ENCODE measurements at regions not wholly inside any gene's neighbourhood (a gene's known extent, or its start where the extent isn't known, plus 50 kb on each side); places are given as distances from the start of the nearest gene placed in this dataset.

- Histone ChIP-seq H3K4me1 (ENCODE audit: control insufficient read depth in 2 of 3, insufficient read depth in 2 of 3, low read depth in 1 of 3, low read length in 3 of 3) (no peaks in the 10 kb centered on the region), H3K9me3 (ENCODE audit: control insufficient read depth in 2 of 3, insufficient read depth in 1 of 3, low read length in 3 of 3) (no peaks in the 10 kb centered on the region), H3K4me3 (ENCODE audit: low read length in 3 of 3) (no peak overlapping the region), H3K27ac (ENCODE audit: low read depth in 2 of 2, low read length in 2 of 2) (no peak overlapping the region), H3K36me3 (ENCODE audit: control insufficient read depth in 2 of 3, insufficient read depth in 3 of 3, low read length in 3 of 3) (no peaks in the 10 kb centered on the region), H3K27me3 (ENCODE audit: control insufficient read depth, insufficient read depth, low read length) (no peaks in the 10 kb centered on the region), H3K9ac (ENCODE audit: low read length in 3 of 3) (no peak overlapping the region)
- TF ChIP-seq, protein P1, sequence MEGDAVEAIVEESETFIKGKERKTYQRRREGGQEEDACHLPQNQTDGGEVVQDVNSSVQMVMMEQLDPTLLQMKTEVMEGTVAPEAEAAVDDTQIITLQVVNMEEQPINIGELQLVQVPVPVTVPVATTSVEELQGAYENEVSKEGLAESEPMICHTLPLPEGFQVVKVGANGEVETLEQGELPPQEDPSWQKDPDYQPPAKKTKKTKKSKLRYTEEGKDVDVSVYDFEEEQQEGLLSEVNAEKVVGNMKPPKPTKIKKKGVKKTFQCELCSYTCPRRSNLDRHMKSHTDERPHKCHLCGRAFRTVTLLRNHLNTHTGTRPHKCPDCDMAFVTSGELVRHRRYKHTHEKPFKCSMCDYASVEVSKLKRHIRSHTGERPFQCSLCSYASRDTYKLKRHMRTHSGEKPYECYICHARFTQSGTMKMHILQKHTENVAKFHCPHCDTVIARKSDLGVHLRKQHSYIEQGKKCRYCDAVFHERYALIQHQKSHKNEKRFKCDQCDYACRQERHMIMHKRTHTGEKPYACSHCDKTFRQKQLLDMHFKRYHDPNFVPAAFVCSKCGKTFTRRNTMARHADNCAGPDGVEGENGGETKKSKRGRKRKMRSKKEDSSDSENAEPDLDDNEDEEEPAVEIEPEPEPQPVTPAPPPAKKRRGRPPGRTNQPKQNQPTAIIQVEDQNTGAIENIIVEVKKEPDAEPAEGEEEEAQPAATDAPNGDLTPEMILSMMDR (IDR thresholded peaks at IDR 0.05; ENCODE audit: borderline replicate concordance, extremely low read depth, insufficient read depth) = no peak
- FAIRE-seq = no peak
- no peak for DNase-seq
- intact Hi-C loops (cut with DNase I) = no loop called here
Measured at GRCh38 chr6:100096341-100096740, 102.3 kb upstream of the MCHR2 start.

- no peak for DNase-seq
- Histone ChIP-seq H3K9ac (ENCODE audit: low read length in 3 of 3) (no peak overlapping the region), H3K9me3 (ENCODE audit: control insufficient read depth in 2 of 3, insufficient read depth in 1 of 3, low read length in 3 of 3) (no peaks in the 10 kb centered on the region), H3K4me1 (ENCODE audit: control insufficient read depth in 2 of 3, insufficient read depth in 2 of 3, low read depth in 1 of 3, low read length in 3 of 3) (no peaks in the 10 kb centered on the region), H3K4me3 (ENCODE audit: low read length in 3 of 3) (no peak overlapping the region), H3K27me3 (ENCODE audit: control insufficient read depth, insufficient read depth, low read length) (no peaks in the 10 kb centered on the region), H3K27ac (ENCODE audit: low read depth in 2 of 2, low read length in 2 of 2) (no peak overlapping the region), H3K36me3 (ENCODE audit: control insufficient read depth in 2 of 3, insufficient read depth in 3 of 3, low read length in 3 of 3) (no peaks in the 10 kb centered on the region)
- FAIRE-seq = no peak
- intact Hi-C loops (cut with DNase I) = no loop called here
- TF ChIP-seq, protein P1 (IDR thresholded peaks at IDR 0.05; ENCODE audit: borderline replicate concordance, extremely low read depth, insufficient read depth) = no peak
Measured at GRCh38 chr6:100093405-100093804, 99.4 kb upstream of the MCHR2 start.

GRCh38 chr6:100088009-100088408, 94.0 kb upstream of the MCHR2 start:
- no peak for FAIRE-seq
- no peaks in the 10 kb centered on the region for H3K4me1 ChIP-seq (ENCODE audit: control insufficient read depth in 2 of 3, insufficient read depth in 2 of 3, low read depth in 1 of 3, low read length in 3 of 3)
- intact Hi-C loops (cut with DNase I) = no loop called here
- H3K36me3 ChIP-seq (ENCODE audit: control insufficient read depth in 2 of 3, insufficient read depth in 3 of 3, low read length in 3 of 3) = no peaks in the 10 kb centered on the region
- H3K4me3 ChIP-seq (ENCODE audit: low read length in 3 of 3) = no peak overlapping the region
- no peaks in the 10 kb centered on the region for H3K9me3 ChIP-seq (ENCODE audit: control insufficient read depth in 2 of 3, insufficient read depth in 1 of 3, low read length in 3 of 3)
- no peaks in the 10 kb centered on the region for H3K27me3 ChIP-seq (ENCODE audit: control insufficient read depth, insufficient read depth, low read length)
- H3K9ac ChIP-seq (ENCODE audit: low read length in 3 of 3) = no peak overlapping the region
- TF ChIP-seq, protein P1 (IDR thresholded peaks at IDR 0.05; ENCODE audit: borderline replicate concordance, extremely low read depth, insufficient read depth) = no peak
- no peak for DNase-seq
- H3K27ac ChIP-seq (ENCODE audit: low read depth in 2 of 2, low read length in 2 of 2) = no peak overlapping the region

DNA sequence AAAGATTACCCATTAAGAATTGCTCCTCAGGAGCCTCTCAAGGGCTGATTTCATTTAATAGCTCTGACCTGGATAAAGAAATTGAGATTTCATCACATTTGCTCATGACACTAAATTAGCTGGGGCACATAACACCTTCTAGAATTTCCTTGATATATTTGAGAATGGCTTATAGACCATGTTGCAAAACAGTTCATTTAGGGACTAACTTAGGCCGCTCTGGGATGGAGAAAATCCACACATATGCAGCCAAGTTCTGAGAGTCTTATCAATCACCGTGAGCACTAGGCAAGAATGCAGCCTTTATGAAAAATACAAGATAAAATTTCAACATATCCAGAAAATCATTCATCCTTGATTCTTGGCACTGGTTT, 91.0 kb upstream of the MCHR2 start:
- intact Hi-C loops (cut with DNase I) = no loop called here
- Histone ChIP-seq H3K4me1 (ENCODE audit: control insufficient read depth in 2 of 3, insufficient read depth in 2 of 3, low read depth in 1 of 3, low read length in 3 of 3) (no peaks in the 10 kb centered on the region), H3K27me3 (ENCODE audit: control insufficient read depth, insufficient read depth, low read length) (no peaks in the 10 kb centered on the region), H3K27ac (ENCODE audit: low read depth in 2 of 2, low read length in 2 of 2) (no peak overlapping the region), H3K9me3 (ENCODE audit: control insufficient read depth in 2 of 3, insufficient read depth in 1 of 3, low read length in 3 of 3) (no peaks in the 10 kb centered on the region), H3K36me3 (ENCODE audit: control insufficient read depth in 2 of 3, insufficient read depth in 3 of 3, low read length in 3 of 3) (no peaks in the 10 kb centered on the region), H3K4me3 (ENCODE audit: low read length in 3 of 3) (no peak overlapping the region), H3K9ac (ENCODE audit: low read length in 3 of 3) (no peak overlapping the region)
- TF ChIP-seq, protein P1 (IDR thresholded peaks at IDR 0.05; ENCODE audit: borderline replicate concordance, extremely low read depth, insufficient read depth) = no peak
- FAIRE-seq = no peak
- no peak for DNase-seq

Data from kidney (tissue), 13 donors.